KMS-11 (cell line): ENCODE measurements at regions not wholly inside any gene's neighbourhood (a gene's known extent, or its start where the extent isn't known, plus 50 kb on each side); places are given as distances from the start of the nearest gene placed in this dataset.

Experiments
- H2AFZ ChIP-seq: fragments of 200-600 bp; sonication (generic); 2 replicates; pipeline ENCODE4 v1.6.1; 2016; ENCODE audit warnings: antibody characterized with exemption, mixed run types, low read depth
- H3K27ac ChIP-seq: fragments of 200-600 bp; sonication (generic); 2 replicates; pipeline ENCODE4 v1.6.1; 2016; ENCODE audit warnings: mild to moderate bottlenecking, mixed run types
- H3K27me3 ChIP-seq: fragments of 200-600 bp; sonication (generic); 2 replicates; pipeline ENCODE4 v1.6.1; 2017; ENCODE audit warnings: mild to moderate bottlenecking, low read depth, mixed run types, moderate library complexity; ENCODE audit not compliant: insufficient read depth
- H3K36me3 ChIP-seq: fragments of 200-600 bp; sonication (generic); 2 replicates; pipeline ENCODE4 v1.6.1; 2017; ENCODE audit warnings: mild to moderate bottlenecking, mixed run types; ENCODE audit not compliant: insufficient read depth
- H3K4me1 ChIP-seq: fragments of 200-600 bp; sonication (generic); 2 replicates; pipeline ENCODE4 v1.6.1; 2016; ENCODE audit warnings: mild to moderate bottlenecking, low read depth, mixed run types; ENCODE audit not compliant: poor library complexity, severe bottlenecking
- H3K4me2 ChIP-seq: fragments of 200-600 bp; sonication (generic); 2 replicates; pipeline ENCODE4 v1.7.0; 2016; ENCODE audit warnings: mild to moderate bottlenecking, mixed run types
- H3K4me3 ChIP-seq: fragments of 200-600 bp; sonication (generic); IDR thresholded peaks from 2 replicates; pipeline ENCODE4 v1.6.1; 2017; ENCODE audit warnings: low read depth, low read length, mixed read lengths; ENCODE audit not compliant: insufficient read depth
- H3K79me2 ChIP-seq: fragments of 200-600 bp; sonication (generic); 2 replicates; pipeline ENCODE4 v1.6.1; 2016; ENCODE audit warnings: low read depth, mixed run types; ENCODE audit not compliant: insufficient read depth
- H3K9ac ChIP-seq: fragments of 200-600 bp; sonication (generic); 2 replicates; pipeline ENCODE4 v1.6.1; 2016; ENCODE audit warnings: mild to moderate bottlenecking, mixed run types
- H4K20me1 ChIP-seq: fragments of 200-600 bp; sonication (generic); 2 replicates; pipeline ENCODE4 v1.6.1; 2016; ENCODE audit warnings: mild to moderate bottlenecking, mixed run types; ENCODE audit not compliant: insufficient read depth
- TF ChIP-seq, protein P1 (sequence below): fragments of 200-600 bp; sonication (generic); conservative IDR thresholded peaks from 2 replicates; pipeline ENCODE4 v1.6.1; 2017; ENCODE audit warnings: low read depth, mild to moderate bottlenecking, antibody characterized with exemption, low read length, moderate library complexity, mixed read lengths

DNA sequence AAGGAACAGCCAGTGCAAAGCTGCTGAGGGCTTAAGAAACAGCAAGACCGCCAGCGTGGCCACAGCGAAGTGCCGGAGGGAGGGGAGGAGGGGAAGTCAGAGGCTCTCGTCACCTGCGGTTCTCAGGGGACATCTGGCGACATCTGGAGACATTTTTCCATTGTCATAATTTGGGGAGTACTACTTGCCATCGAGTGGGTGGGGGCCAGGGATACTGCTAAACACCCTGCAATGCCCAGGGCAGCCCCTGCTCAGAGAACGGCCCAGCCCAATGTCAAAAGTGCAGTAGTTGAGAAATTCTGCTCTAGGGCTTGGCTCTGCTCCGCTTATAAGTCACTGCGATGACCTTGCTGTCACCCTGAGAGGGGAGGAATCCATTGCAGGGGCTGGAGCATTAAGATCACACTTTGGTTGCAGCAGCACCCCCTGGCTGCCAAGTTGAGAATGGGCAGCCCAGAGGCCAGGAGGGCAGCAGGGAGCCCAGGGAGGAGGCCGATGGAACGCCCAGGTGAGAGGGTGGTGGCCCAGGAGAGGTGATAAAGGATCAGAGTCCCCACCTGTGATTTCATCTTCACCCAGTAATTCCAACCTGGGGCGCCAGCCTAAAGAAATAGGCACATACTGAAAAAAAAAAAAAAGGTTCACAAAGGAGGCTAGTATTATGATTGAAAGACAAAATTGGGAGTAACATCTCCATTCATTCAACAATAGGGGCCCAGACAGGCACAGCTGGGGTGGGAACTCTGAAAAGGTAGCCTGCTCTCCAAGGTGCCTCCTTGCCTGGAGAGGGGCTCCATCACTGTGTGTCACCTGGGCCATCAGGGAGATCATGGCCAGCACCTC is 218.2 kb downstream of the BMP7 start:
- Histone ChIP-seq H3K27me3 (no peaks in the 10 kb centered on the region), H3K36me3 (no peaks in the 10 kb centered on the region), H3K4me1 (peaks cover 11% of the 10 kb centered on the region), H3K4me2 (peak overlapping the region; percentile 56; the same call in 1 of the 2 replicates), H4K20me1 (no peaks in the 10 kb centered on the region), H3K9ac (peak overlapping the region; percentile 26; the same call in 1 of the 2 replicates), H3K4me3 (no peak overlapping the region), H2AFZ (peak overlapping the region; percentile 66), H3K27ac (peak overlapping the region; percentile 49; the same call in 1 of the 2 replicates), H3K79me2 (no peaks in the 10 kb centered on the region)
- TF ChIP-seq, protein P1, sequence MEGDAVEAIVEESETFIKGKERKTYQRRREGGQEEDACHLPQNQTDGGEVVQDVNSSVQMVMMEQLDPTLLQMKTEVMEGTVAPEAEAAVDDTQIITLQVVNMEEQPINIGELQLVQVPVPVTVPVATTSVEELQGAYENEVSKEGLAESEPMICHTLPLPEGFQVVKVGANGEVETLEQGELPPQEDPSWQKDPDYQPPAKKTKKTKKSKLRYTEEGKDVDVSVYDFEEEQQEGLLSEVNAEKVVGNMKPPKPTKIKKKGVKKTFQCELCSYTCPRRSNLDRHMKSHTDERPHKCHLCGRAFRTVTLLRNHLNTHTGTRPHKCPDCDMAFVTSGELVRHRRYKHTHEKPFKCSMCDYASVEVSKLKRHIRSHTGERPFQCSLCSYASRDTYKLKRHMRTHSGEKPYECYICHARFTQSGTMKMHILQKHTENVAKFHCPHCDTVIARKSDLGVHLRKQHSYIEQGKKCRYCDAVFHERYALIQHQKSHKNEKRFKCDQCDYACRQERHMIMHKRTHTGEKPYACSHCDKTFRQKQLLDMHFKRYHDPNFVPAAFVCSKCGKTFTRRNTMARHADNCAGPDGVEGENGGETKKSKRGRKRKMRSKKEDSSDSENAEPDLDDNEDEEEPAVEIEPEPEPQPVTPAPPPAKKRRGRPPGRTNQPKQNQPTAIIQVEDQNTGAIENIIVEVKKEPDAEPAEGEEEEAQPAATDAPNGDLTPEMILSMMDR, result peak; percentile 89

GRCh38 chr20:57049296-57049695 is 217.1 kb downstream of the BMP7 start:
- H3K27me3 ChIP-seq, result no peaks in the 10 kb centered on the region
- TF ChIP-seq, protein P1, result no peak
- no peaks in the 10 kb centered on the region for H4K20me1 ChIP-seq
- H2AFZ ChIP-seq, result no peak overlapping the region
- no peak overlapping the region for H3K9ac ChIP-seq
- no peak overlapping the region for H3K27ac ChIP-seq
- no peak overlapping the region for H3K4me3 ChIP-seq
- H3K4me1 ChIP-seq, result peaks cover 11% of the 10 kb centered on the region
- H3K79me2 ChIP-seq, result no peaks in the 10 kb centered on the region
- H3K4me2 ChIP-seq, result no peak overlapping the region
- no peaks in the 10 kb centered on the region for H3K36me3 ChIP-seq

GRCh38 chr20:57051096-57051495 is 215.3 kb downstream of the BMP7 start:
- H3K4me2 ChIP-seq, result no peak overlapping the region
- H3K4me3 ChIP-seq, result no peak overlapping the region
- H3K27me3 ChIP-seq, result no peaks in the 10 kb centered on the region
- TF ChIP-seq, protein P1, result no peak
- H3K9ac ChIP-seq, result no peak overlapping the region
- H3K4me1 ChIP-seq, result peaks cover 11% of the 10 kb centered on the region
- no peak overlapping the region for H3K27ac ChIP-seq
- H4K20me1 ChIP-seq, result no peaks in the 10 kb centered on the region
- H3K36me3 ChIP-seq, result no peaks in the 10 kb centered on the region
- H2AFZ ChIP-seq, result no peak overlapping the region
- no peaks in the 10 kb centered on the region for H3K79me2 ChIP-seq

GRCh38 chr20:57053067-57053466 is 213.4 kb downstream of the BMP7 start:
- H3K79me2 ChIP-seq, result no peaks in the 10 kb centered on the region
- no peak overlapping the region for H3K4me2 ChIP-seq
- H2AFZ ChIP-seq, result no peak overlapping the region
- no peaks in the 10 kb centered on the region for H3K36me3 ChIP-seq
- H4K20me1 ChIP-seq, result no peaks in the 10 kb centered on the region
- peaks cover under 1% of the 10 kb centered on the region for H3K4me1 ChIP-seq
- no peak overlapping the region for H3K27ac ChIP-seq
- no peaks in the 10 kb centered on the region for H3K27me3 ChIP-seq
- no peak overlapping the region for H3K9ac ChIP-seq
- no peak overlapping the region for H3K4me3 ChIP-seq
- TF ChIP-seq, protein P1, result no peak
